HS-27A (cell line): ENCODE measurements at regions not wholly inside any gene's neighbourhood (a gene's known extent, or its start where the extent isn't known, plus 50 kb on each side); places are given as distances from the start of the nearest gene placed in this dataset.

Source experiments
- DNase-seq: peaks from one replicate; pipeline ENCODE4 v3.0.0-alpha.2; 2012; ENCODE audit warnings: low read depth, missing footprints

- no peak for DNase-seq
These were observed 235.1 kb downstream of the UQCRFS1 start for GRCh38 chr19:28977826-28978225.

GRCh38 chr19:28972058-28972852 is 240.7 kb downstream of the UQCRFS1 start:
- no peak for DNase-seq

DNA sequence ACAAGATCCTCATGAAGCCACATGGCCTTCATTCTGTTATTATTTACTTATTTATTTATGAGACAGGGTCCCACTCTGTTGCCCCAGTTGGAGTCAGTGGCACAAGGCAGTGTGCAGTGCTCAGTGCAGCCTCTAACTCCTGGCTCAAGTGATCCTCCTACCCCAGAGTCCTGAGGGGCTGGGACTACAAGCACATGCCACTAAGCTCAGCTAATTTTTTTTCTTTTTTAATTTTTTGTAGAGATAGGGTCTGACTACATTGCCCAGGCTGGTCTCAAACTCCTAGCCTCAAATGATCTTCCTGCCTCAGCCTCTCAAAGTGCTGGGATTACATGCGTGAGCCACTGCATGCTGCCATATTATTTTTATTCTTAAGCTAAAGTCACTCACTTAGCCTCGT is 241.4 kb downstream of the UQCRFS1 start:
- DNase-seq: no peak

DNA sequence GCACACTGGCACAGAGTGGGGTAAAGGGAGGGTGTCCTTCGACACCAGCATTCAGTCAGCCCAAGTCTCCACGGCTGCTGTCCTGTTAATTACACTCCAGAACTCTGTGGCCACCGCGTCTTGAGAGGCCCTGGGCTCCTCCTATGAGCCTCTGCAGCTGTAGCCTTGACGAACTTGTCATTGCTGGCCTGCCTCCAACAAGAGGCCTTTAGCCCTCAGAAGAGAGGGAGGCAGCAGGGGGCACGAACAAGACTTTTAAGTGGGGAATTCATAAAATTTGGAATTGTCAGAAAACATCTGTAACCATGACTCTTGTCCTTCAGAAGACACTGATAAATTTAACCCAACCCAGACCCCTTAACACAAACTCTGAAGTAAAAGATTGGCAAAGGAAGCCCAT is 241.9 kb downstream of the UQCRFS1 start:
- DNase-seq: no peak

DNA sequence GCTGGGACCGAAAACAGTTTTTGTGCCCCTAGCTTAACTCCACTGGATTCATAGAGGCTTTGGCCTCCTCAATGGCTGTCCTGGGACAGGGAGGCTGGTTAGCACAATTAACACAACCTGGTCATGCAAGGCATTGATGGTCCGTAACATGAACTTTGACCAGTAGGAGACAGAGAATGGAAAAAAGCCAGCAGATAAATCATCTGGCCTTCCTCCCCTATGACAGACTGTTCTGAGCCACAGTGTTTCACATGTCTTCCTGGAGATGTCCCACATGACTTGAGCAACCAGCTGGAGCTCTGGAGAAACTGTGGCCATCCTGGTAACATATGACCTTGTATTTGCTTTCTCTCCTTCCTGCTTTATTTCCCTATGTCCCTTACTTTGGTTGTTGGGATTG is 244.2 kb downstream of the UQCRFS1 start:
- DNase-seq: no peak

DNA sequence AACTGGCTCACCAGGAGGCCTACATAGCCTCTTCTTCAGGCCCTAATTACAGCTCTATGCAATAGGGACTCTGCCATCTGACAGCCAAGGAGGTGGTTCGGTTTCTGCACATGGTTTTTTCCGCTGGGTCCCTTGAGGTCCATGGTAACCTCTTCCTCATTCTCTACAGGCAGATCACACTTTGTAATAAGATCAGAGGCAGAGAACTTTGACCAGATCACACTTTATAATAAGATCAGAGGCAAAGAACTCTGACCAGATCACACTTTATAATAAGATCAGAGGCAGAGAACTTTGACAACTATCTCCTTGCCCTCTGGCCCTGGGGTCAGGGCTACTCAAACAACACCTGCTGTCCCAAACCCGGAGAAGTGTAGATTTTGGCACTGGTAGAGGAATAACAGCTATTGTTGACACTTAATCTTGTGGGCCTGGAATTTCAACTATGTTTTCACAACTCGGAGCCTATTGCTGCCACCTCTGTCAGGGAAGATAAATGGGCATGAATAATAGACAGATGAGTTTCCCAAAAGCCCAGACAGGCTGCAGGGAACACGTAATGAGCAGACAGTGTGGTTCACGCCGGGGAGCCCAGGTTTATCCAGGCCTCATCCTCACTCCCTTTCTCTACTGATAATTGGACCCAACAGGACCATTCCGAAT is 246.1 kb downstream of the UQCRFS1 start:
- peak; percentile 54 for DNase-seq

- no peak for DNase-seq
These were observed 248.5 kb downstream of the UQCRFS1 start for GRCh38 chr19:28964500-28964899.

- DNase-seq: no peak
These were observed 249.3 kb downstream of the UQCRFS1 start for GRCh38 chr19:28963486-28964250.

DNA sequence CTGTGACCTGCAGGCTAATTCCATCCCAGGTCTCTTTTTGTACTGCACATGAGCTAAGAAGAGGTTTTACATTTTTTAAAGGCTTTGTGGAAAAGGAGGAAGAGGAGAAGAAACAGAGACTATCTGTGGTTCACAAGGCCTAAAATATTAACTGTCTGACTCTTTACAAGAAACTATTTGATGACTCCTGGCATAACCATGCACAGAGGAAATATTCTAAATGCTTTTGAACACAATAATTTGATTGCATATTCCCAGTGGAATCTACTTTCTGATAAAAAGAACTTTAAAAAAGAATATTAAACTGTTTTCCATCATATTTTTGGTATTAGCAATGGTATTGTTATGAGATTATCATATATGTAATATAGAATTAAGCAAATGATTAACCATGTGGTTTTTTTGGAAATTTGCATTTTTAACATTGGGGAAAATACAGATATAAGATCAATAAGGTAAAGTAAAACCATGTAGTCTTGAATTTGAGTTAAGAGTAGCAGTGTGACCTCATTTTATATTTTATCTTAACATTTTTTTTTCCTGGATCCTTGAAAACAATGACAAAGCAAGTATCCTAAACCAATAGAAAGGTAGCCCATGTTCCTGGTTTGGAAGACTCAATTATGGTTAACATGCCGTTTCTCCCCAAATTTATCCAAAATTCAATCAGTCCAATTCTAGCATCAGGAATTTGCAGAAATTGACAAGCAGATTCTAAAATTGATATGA is 251.0 kb downstream of the UQCRFS1 start:
- peak; percentile 71 for DNase-seq

- peak; percentile 77 for DNase-seq
These were observed 251.8 kb downstream of the UQCRFS1 start for GRCh38 chr19:28960986-28961705.

GRCh38 chr19:28960586-28960985 is 252.4 kb downstream of the UQCRFS1 start:
- no peak for DNase-seq

- no peak for DNase-seq
These were observed 256.0 kb downstream of the UQCRFS1 start for GRCh38 chr19:28956961-28957360.

DNA sequence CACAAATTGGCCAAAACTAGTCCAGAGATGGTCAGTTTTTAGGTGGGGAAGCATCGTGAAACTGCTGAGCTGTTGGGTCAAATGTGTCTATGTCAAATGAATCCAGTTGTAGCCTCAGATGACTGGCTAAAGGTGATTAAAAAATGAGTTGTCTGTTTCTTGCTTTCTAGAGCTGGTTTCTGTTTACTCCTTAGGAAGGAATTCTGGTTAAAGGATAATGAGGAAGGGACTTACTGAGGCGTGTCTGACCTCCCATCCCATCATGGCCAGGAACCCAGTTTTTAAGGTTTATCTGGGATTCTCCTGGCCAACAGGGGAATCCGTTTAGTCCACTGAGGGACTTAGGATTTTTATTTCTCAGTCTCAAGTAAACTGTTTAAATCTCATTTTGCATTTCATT is 256.5 kb downstream of the UQCRFS1 start:
- DNase-seq: no peak

DNA sequence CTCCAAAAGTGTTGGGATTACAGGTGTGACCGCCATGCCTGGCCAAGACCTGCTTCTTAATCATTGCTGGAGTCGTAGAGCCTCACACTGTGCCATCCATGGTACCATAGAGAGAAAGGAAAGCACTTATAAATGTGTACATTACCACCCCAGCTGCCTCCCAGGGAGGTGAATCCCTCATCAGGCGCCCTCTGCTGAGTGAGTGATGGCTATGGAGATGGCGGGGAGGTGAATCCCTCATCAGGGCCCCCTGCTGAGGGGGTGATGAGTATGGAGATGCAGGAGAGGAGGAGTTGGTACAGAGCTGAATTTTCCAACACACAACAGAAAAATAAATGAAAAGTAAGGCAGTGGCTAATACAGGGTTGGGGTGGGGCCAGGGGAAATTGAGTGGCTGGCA is 263.4 kb downstream of the UQCRFS1 start:
- DNase-seq: no peak

DNA sequence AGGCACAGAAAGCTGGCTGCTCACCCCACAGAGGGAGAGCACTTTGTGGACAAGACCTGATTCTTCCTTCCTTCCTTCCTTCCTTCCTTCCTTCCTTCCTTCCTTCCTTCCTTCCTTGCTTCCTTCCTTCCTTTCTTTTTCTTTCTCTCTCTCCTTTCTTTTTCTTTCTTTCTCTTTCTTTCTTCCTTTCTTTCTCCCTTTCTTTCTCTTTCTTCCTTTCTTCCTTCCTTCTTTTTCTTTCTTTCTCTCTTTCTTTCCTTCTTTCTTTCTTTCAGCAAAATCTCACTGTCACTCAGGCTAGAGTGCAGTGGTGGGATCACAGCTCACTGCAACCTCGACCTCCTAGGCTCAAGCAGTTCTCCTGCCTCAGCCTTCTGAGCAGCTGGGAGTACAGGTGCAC is 263.9 kb downstream of the UQCRFS1 start:
- DNase-seq: no peak

DNA sequence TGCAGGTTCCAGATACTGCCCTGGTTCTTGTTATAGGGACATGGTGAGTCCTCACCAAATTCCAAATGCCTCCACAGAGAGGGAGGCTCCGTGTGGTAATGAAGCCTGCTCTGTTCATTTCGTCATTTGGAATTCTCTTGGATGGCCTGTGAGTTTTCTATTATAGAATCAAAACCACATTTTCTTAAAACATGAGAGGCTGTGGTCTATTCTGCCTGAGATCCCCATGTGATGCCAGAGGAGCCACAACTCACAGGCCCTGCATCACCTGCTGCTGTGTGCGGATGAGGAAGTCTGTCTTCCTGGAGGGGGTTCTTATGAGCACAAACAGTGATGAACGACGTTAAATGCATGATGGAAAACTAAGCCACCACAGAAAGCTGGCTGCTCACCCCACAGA is 264.4 kb downstream of the UQCRFS1 start:
- no peak for DNase-seq

DNA sequence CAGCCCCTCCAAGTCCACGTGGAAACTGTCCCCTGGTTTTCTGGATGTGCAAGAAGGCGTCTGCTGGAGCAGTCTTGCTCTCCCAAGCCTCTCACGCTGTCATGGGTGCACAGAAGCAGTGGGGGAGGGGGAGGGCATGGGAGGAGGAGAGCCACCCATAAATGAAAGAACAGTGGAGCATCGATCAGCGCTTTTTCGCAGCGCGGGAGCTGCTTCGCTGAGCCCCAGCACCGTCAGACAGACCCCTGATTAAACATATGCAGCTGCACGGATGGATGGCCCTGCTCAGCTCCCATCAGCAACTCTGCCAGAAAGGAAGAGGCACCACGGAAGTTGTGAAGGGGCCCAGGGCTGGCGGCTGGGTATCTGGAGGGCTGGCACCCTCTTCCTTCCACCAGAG is 264.9 kb downstream of the UQCRFS1 start:
- no peak for DNase-seq

DNA sequence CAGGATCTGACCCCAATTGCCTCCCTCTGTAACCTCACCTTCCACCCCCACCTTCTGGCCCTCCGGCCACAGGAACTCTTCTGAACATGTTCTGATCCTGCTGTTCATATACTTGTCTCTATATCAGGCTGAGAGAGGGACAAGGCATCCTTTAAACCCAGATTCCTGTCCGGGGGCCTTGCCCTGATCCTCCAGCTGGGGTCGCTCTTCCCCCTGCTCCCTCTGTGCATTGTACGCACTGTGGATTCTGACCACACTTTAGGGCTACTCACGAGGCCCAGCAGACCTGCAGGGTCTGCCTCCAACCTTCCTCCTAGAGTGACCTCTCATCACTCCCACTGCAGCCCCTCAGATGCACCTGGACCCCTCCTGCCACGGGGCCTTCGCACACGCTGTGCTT is 269.3 kb downstream of the UQCRFS1 start:
- no peak for DNase-seq

- no peak for DNase-seq
These were observed 271.1 kb downstream of the UQCRFS1 start for GRCh38 chr19:28941833-28942232.

- DNase-seq: peak; percentile 45
These were observed 272.0 kb downstream of the UQCRFS1 start for GRCh38 chr19:28940751-28941500.

DNA sequence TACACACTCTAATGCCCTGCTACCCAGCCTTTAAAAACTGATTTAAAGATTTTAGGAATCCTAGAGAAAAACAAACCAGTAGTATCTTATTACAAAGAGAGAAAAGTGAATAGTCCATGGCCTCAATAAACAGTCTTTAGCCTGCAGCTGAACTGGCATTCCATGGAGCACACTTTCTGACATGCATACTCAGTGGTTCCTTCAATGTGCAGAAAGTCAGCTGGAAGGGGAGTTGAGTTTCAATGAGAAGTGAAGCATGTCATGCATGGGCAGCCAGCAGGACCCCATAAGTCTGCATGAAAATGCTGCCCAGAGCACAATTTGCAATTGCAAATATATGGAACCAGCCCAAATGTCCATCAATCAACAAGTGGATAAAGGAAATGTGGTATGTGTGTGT is 273.7 kb downstream of the UQCRFS1 start:
- no peak for DNase-seq
